H9 (cell line): ENCODE measurements at regions not wholly inside any gene's neighbourhood (a gene's known extent, or its start where the extent isn't known, plus 50 kb on each side); places are given as distances from the start of the nearest gene placed in this dataset.

ENCODE experiments used
- DNase-seq: peaks from one replicate; pipeline ENCODE4 v3.0.0-alpha.2; 2017
- H2AFZ ChIP-seq: one replicate; pipeline ENCODE4 v1.6.1; 2013; ENCODE audit warnings: mild to moderate bottlenecking, low read length, control low read depth, moderate library complexity
- H2AK5ac ChIP-seq: 2 replicates; pipeline ENCODE4 v1.6.1; 2013; ENCODE audit warnings: low read length, control low read depth, mixed read lengths; ENCODE audit not compliant: insufficient read length
- H2BK120ac ChIP-seq: one replicate; pipeline ENCODE4 v1.6.1; 2013; ENCODE audit warnings: low read depth, mild to moderate bottlenecking, low read length, control low read depth, inconsistent platforms; ENCODE audit not compliant: poor library complexity, severe bottlenecking
- H2BK12ac ChIP-seq: 2 replicates; pipeline ENCODE4 v1.6.1; 2013; ENCODE audit warnings: low read length, control low read depth, mixed read lengths, low read depth; ENCODE audit not compliant: insufficient read length
- H2BK15ac ChIP-seq: 2 replicates; pipeline ENCODE4 v1.6.1; 2013; ENCODE audit warnings: low read depth, low read length, control low read depth
- H2BK20ac ChIP-seq: one replicate; pipeline ENCODE4 v1.6.1; 2013; ENCODE audit warnings: low read depth, mild to moderate bottlenecking, low read length, control low read depth, inconsistent platforms; ENCODE audit not compliant: poor library complexity, severe bottlenecking
- H2BK5ac ChIP-seq: 2 replicates; pipeline ENCODE4 v1.6.1; 2013; ENCODE audit warnings: low read length, control low read depth, mixed read lengths; ENCODE audit not compliant: insufficient read length
- H3K14ac ChIP-seq: 2 replicates; pipeline ENCODE4 v1.6.1; 2013; ENCODE audit warnings: low read length, control low read depth; ENCODE audit not compliant: insufficient read depth
- H3K18ac ChIP-seq: 2 replicates; pipeline ENCODE4 v1.6.1; 2013; ENCODE audit warnings: low read depth, mild to moderate bottlenecking, mixed read lengths, low read length, control low read depth; ENCODE audit not compliant: insufficient read length
- H3K23ac ChIP-seq: 2 replicates; pipeline ENCODE4 v1.6.1; 2013; ENCODE audit warnings: low read length, control low read depth, mixed read lengths, low read depth; ENCODE audit not compliant: insufficient read length
- H3K23me2 ChIP-seq: 2 replicates; pipeline ENCODE4 v1.6.1; 2013; ENCODE audit warnings: low read depth, mild to moderate bottlenecking, mixed read lengths, low read length, control low read depth; ENCODE audit not compliant: insufficient read length, poor library complexity, severe bottlenecking
- H3K27ac ChIP-seq: 2 replicates; pipeline ENCODE4 v1.5.1; 2013; ENCODE audit warnings: low read length, control low read depth, mixed read lengths, low read depth; ENCODE audit not compliant: insufficient read length
- H3K27me3 ChIP-seq: 2 replicates; pipeline ENCODE4 v1.6.1; 2013; ENCODE audit warnings: low read length, control low read depth, inconsistent platforms; ENCODE audit not compliant: insufficient read depth
- H3K4ac ChIP-seq: 2 replicates; pipeline ENCODE4 v1.6.1; 2013; ENCODE audit warnings: low read depth, mild to moderate bottlenecking, control low read depth, inconsistent platforms, low read length, moderate library complexity
- H3K4me1 ChIP-seq: 2 replicates; pipeline ENCODE4 v1.6.1; 2013; ENCODE audit warnings: low read length, control low read depth, inconsistent platforms; ENCODE audit not compliant: insufficient read depth
- H3K4me2 ChIP-seq: 2 replicates; pipeline ENCODE4 v1.6.1; 2013; ENCODE audit warnings: low read length, control low read depth, mixed read lengths; ENCODE audit not compliant: insufficient read length, insufficient read depth
- H3K56ac ChIP-seq: 2 replicates; pipeline ENCODE4 v1.6.1; 2013; ENCODE audit warnings: low read depth, mild to moderate bottlenecking, mixed read lengths, low read length, control low read depth; ENCODE audit not compliant: insufficient read length
- H3K79me1 ChIP-seq: 2 replicates; pipeline ENCODE4 v1.6.1; 2013; ENCODE audit warnings: low read depth, mild to moderate bottlenecking, moderate library complexity, low read length, control low read depth, inconsistent platforms; ENCODE audit not compliant: insufficient read depth, poor library complexity, severe bottlenecking
- H3K79me2 ChIP-seq: 2 replicates; pipeline ENCODE4 v1.6.1; 2013; ENCODE audit warnings: low read length, control low read depth, inconsistent platforms; ENCODE audit not compliant: insufficient read depth
- H3K9ac ChIP-seq: 2 replicates; pipeline ENCODE4 v1.6.1; 2013; ENCODE audit warnings: low read length, control low read depth, mixed read lengths; ENCODE audit not compliant: insufficient read length; ENCODE audit errors: extremely low read depth
- H3K9me3 ChIP-seq: one replicate; pipeline ENCODE4 v1.6.1; 2013; ENCODE audit warnings: low read depth, low read length, inconsistent platforms; ENCODE audit not compliant: control insufficient read depth
- H3T11ph ChIP-seq: one replicate; pipeline ENCODE4 v1.6.1; 2013; ENCODE audit warnings: mild to moderate bottlenecking, low read length, control low read depth, inconsistent platforms
- H4K20me1 ChIP-seq: one replicate; pipeline ENCODE4 v1.6.1; 2013; ENCODE audit not compliant: control insufficient read depth, insufficient read length, insufficient read depth
- H4K5ac ChIP-seq: 2 replicates; pipeline ENCODE4 v1.6.1; 2013; ENCODE audit warnings: low read depth, mild to moderate bottlenecking, mixed read lengths, low read length, control low read depth; ENCODE audit not compliant: insufficient read length
- H4K8ac ChIP-seq: replicated peaks from 2 replicates; pipeline ENCODE4 v1.6.1; 2013; ENCODE audit warnings: low read length, control low read depth, mixed read lengths, low read depth; ENCODE audit not compliant: insufficient read length
- H4K91ac ChIP-seq: 2 replicates; pipeline ENCODE4 v1.6.1; 2013; ENCODE audit warnings: low read depth, mild to moderate bottlenecking, moderate library complexity, mixed read lengths, low read length, control low read depth; ENCODE audit not compliant: insufficient read length
- H3K27ac Mint-ChIP-seq, 3 experiments: 2 replicates in 2 of 3; 3 replicates in 1 of 3; pipeline ENCODE4 v1.8.0; 2020 to 2021; ENCODE audit warnings: mixed read lengths in 3 of 3, mild to moderate bottlenecking in 1 of 3, moderate library complexity in 1 of 3
- H3K27me3 Mint-ChIP-seq: 2 replicates; pipeline ENCODE4 v1.8.0; 2021; ENCODE audit warnings: low read depth, mild to moderate bottlenecking, moderate library complexity, mixed read lengths
- H3K36me3 Mint-ChIP-seq, 3 experiments: 2 replicates in 2 of 3; 3 replicates in 1 of 3; pipeline ENCODE4 v1.8.0; 2020 to 2021; ENCODE audit warnings: low read depth in 3 of 3, mixed read lengths in 3 of 3; ENCODE audit not compliant: insufficient read depth in 1 of 3
- H3K4me1 Mint-ChIP-seq, 2 experiments: 2 replicates each; pipeline ENCODE4 v1.8.0; 2020; ENCODE audit warnings: mixed read lengths in 2 of 2
- H3K4me3 Mint-ChIP-seq, 2 experiments: 2 replicates in 1 of 2; 3 replicates in 1 of 2; pipeline ENCODE4 v1.8.0; 2020 to 2021; ENCODE audit warnings: mild to moderate bottlenecking in 2 of 2, mixed read lengths in 2 of 2, moderate library complexity in 1 of 2
- H3K9me3 Mint-ChIP-seq, 2 experiments: 2 replicates in 1 of 2; 3 replicates in 1 of 2; pipeline ENCODE4 v1.8.0; 2020; ENCODE audit warnings: mild to moderate bottlenecking in 2 of 2, mixed read lengths in 2 of 2, moderate library complexity in 1 of 2
- WGBS: extraction: QIAGEN DNeasy Blood & Tissue Kit; methylation state at CpG from one replicate; pipeline ENCODE4 v1.1.7; 2013; ENCODE audit warnings: missing lambda C conversion rate, low lambda C conversion rate, mixed read lengths; ENCODE audit not compliant: insufficient read length; ENCODE audit errors: extremely low coverage; 5-methylcytosine and 5-hydroxymethylcytosine counted together
- TF ChIP-seq, protein P1 (sequence below): fragments of 200-600 bp; sonication (generic); conservative IDR thresholded peaks from 3 replicates; pipeline ENCODE4 v1.8.0; 2021; ENCODE audit warnings: antibody characterized with exemption, mild to moderate bottlenecking

- H2BK120ac ChIP-seq: no peak overlapping the region
These were observed 96.0 kb upstream of the PRPS1L1 start for GRCh38 chr7:18123508-18124239.

More at GRCh38 chr7:18123508-18124239, 96.0 kb upstream of the PRPS1L1 start:
- H3K9me3 Mint-ChIP-seq: no peaks in the 10 kb centered on the region
- H2BK5ac ChIP-seq: no peak overlapping the region
- DNase-seq: no peak
- no peak overlapping the region for H3T11ph ChIP-seq
- H4K8ac ChIP-seq: no peak overlapping the region
- H2BK12ac ChIP-seq: no peak overlapping the region
- no peaks in the 10 kb centered on the region; the same call in 1 of the 2 replicates for H3K4me1 ChIP-seq
- H4K91ac ChIP-seq: no peak overlapping the region
- no peaks in the 10 kb centered on the region for H3K23me2 ChIP-seq
- H3K79me2 ChIP-seq: no peaks in the 10 kb centered on the region
- H3K79me1 ChIP-seq: no peaks in the 10 kb centered on the region
- no peak overlapping the region for H3K23ac ChIP-seq
- no peaks in the 10 kb centered on the region for H3K36me3 Mint-ChIP-seq
- no peaks in the 10 kb centered on the region for H3K27me3 Mint-ChIP-seq
- H3K27ac Mint-ChIP-seq: no peak overlapping the region
- no peak overlapping the region for H3K18ac ChIP-seq
- no peak overlapping the region for H3K4me2 ChIP-seq
- no peaks in the 10 kb centered on the region for H3K27me3 ChIP-seq
- H3K14ac ChIP-seq: no peak overlapping the region
- no peak overlapping the region for H3K4ac ChIP-seq
- TF ChIP-seq, protein P1, sequence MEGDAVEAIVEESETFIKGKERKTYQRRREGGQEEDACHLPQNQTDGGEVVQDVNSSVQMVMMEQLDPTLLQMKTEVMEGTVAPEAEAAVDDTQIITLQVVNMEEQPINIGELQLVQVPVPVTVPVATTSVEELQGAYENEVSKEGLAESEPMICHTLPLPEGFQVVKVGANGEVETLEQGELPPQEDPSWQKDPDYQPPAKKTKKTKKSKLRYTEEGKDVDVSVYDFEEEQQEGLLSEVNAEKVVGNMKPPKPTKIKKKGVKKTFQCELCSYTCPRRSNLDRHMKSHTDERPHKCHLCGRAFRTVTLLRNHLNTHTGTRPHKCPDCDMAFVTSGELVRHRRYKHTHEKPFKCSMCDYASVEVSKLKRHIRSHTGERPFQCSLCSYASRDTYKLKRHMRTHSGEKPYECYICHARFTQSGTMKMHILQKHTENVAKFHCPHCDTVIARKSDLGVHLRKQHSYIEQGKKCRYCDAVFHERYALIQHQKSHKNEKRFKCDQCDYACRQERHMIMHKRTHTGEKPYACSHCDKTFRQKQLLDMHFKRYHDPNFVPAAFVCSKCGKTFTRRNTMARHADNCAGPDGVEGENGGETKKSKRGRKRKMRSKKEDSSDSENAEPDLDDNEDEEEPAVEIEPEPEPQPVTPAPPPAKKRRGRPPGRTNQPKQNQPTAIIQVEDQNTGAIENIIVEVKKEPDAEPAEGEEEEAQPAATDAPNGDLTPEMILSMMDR: no peak
- H3K9me3 ChIP-seq: no peaks in the 10 kb centered on the region
- H2BK20ac ChIP-seq: no peak overlapping the region
- no peak overlapping the region for H4K5ac ChIP-seq
- H3K9ac ChIP-seq: no peak overlapping the region
- no peaks in the 10 kb centered on the region for H4K20me1 ChIP-seq
- H3K4me3 Mint-ChIP-seq: no peak overlapping the region
- peaks cover 1% of the 10 kb centered on the region in 2 experiments; a peak in 2 of 4 replicates for H3K4me1 Mint-ChIP-seq
- no peak overlapping the region for H2BK15ac ChIP-seq
- no peak overlapping the region for H3K56ac ChIP-seq
- no peak overlapping the region for H3K27ac ChIP-seq
- H2AFZ ChIP-seq: no peak overlapping the region
- H2AK5ac ChIP-seq: no peak overlapping the region
- WGBS: no CpG with 5 or more reads among the region's 2 CpGs
